ENCODE measurements at regions not wholly inside any gene's neighbourhood (a gene's known extent, or its start where the extent isn't known, plus 50 kb on each side); places are given as distances from the start of the nearest gene placed in this dataset.
"Not testable (repeated sequence)": the region's sequence is repeated elsewhere in the genome, so short reads cannot be mapped to it uniquely, and the experiment has no call there.

DNA sequence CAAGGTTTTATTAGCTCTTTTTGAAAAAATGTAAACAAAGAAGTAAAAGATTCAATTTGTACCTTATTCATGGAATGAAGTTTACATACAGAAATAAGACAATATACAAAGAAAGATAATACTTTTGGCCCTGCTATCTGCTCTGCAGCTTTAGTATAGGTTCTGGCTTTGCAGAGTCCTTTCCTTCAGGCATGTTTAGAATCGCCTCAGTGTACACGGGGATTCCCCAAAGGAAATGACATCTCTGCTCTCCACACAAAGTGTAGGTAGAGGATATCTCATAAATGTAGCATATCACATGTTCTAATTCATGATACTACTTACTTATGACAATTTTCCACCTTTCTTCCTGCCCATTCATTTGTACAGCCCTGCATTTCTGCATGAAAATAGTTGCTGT, 222.6 kb upstream of the DPYD start:
- Mint-ChIP-seq H3K27me3 (no peaks in the 10 kb centered on the region), H3K9me3 (no peaks in the 10 kb centered on the region), H3K4me3 (no peak overlapping the region), H3K27ac (no peak overlapping the region), H3K4me1 (ENCODE audit: low read depth) (no peaks in the 10 kb centered on the region), H3K36me3 (ENCODE audit: low read depth) (no peaks in the 10 kb centered on the region)

GRCh38 chr1:98133131-98133530, 212.3 kb upstream of the DPYD start:
- no peak overlapping the region for H3K27ac Mint-ChIP-seq
- H3K4me3 Mint-ChIP-seq: no peak overlapping the region
- H3K9me3 Mint-ChIP-seq: no peaks in the 10 kb centered on the region
- no peaks in the 10 kb centered on the region for H3K36me3 Mint-ChIP-seq (ENCODE audit: low read depth)
- no peaks in the 10 kb centered on the region for H3K4me1 Mint-ChIP-seq (ENCODE audit: low read depth)
- H3K27me3 Mint-ChIP-seq: no peaks in the 10 kb centered on the region

DNA sequence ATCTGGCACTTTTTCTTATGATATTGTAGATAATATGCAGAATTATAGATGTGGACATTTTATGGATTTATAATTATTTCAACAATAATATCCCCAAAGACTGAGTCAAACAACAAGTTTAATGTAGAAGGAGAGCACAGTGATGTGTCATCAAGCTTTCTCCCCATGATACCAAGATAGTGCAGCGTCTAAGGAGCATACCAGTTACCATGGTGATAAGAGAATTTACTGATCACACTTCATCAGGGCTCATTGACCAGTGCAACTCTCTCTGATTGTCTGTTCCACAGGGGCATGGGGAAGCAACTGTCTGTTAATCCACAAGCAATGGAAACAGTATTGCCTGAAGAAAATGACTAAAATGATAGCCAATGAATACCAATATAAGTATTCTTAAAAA, 209.6 kb upstream of the DPYD start:
- H3K9me3 Mint-ChIP-seq: no peaks in the 10 kb centered on the region
- no peak overlapping the region for H3K4me3 Mint-ChIP-seq
- no peak overlapping the region for H3K27ac Mint-ChIP-seq
- H3K27me3 Mint-ChIP-seq: peaks cover 4% of the 10 kb centered on the region
- H3K36me3 Mint-ChIP-seq (ENCODE audit: low read depth): no peaks in the 10 kb centered on the region
- H3K4me1 Mint-ChIP-seq (ENCODE audit: low read depth): no peaks in the 10 kb centered on the region

- Mint-ChIP-seq H3K27ac (no peak overlapping the region), H3K4me1 (ENCODE audit: low read depth) (no peaks in the 10 kb centered on the region), H3K27me3 (peaks cover 4% of the 10 kb centered on the region), H3K36me3 (ENCODE audit: low read depth) (no peaks in the 10 kb centered on the region), H3K4me3 (no peak overlapping the region), H3K9me3 (no peaks in the 10 kb centered on the region)
These were observed 208.7 kb upstream of the DPYD start for GRCh38 chr1:98129491-98129890.

GRCh38 chr1:98126740-98127139, 205.9 kb upstream of the DPYD start:
- Mint-ChIP-seq H3K4me3 (no peak overlapping the region), H3K9me3 (no peaks in the 10 kb centered on the region), H3K27ac (no peak overlapping the region), H3K36me3 (ENCODE audit: low read depth) (no peaks in the 10 kb centered on the region), H3K4me1 (ENCODE audit: low read depth) (no peaks in the 10 kb centered on the region), H3K27me3 (peaks cover 4% of the 10 kb centered on the region)

DNA sequence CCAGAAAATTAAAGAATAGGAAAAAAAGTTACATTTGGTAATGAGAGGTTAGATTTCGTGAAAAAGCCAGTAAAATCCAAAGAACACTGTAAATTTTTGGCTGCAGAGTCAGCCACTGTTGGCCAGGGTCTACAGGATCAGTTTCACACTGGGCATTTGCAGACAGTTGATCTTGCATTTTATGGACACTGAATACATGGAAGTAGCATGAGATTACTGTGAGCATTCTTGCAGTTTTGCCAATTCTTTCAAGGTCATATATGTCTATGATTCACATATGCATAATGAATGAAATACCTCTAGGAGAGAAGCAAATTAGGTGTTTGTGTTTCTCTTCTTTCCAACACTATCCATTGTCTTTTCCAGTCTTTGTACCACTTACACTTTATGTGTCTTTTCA, 200.8 kb upstream of the DPYD start:
- Mint-ChIP-seq H3K27me3 (peaks cover 4% of the 10 kb centered on the region), H3K4me1 (ENCODE audit: low read depth) (no peaks in the 10 kb centered on the region), H3K9me3 (no peaks in the 10 kb centered on the region), H3K36me3 (ENCODE audit: low read depth) (no peaks in the 10 kb centered on the region), H3K27ac (no peak overlapping the region), H3K4me3 (no peak overlapping the region)

- no peak overlapping the region for H3K4me3 Mint-ChIP-seq
- no peaks in the 10 kb centered on the region for H3K27me3 Mint-ChIP-seq
- peaks cover 5% of the 10 kb centered on the region for H3K9me3 Mint-ChIP-seq
- no peak overlapping the region for H3K27ac Mint-ChIP-seq
- no peaks in the 10 kb centered on the region for H3K36me3 Mint-ChIP-seq (ENCODE audit: low read depth)
- H3K4me1 Mint-ChIP-seq (ENCODE audit: low read depth): no peaks in the 10 kb centered on the region
These were observed 199.0 kb upstream of the DPYD start for GRCh38 chr1:98119796-98120195.

DNA sequence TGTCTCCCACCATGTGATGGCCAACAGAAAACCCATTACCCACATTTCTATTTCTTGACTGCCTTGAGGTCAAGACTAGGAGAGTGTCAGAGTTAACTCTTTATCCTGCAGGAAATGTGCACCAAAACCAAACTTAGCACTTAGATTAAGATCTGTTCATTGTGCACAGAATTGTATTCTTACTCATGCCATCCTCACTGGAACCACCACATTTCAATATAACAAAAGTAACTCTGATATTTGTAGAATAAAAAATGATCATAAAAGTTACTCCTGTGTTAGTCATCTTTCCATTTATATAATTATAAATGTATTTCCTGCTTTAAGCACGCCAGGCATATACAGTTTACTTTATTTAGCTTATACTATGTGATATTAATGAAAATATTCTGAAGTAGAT, 193.0 kb upstream of the DPYD start:
- peaks cover 5% of the 10 kb centered on the region for H3K9me3 Mint-ChIP-seq
- H3K4me1 Mint-ChIP-seq (ENCODE audit: low read depth): no peaks in the 10 kb centered on the region
- H3K4me3 Mint-ChIP-seq: no peak overlapping the region
- H3K27me3 Mint-ChIP-seq: no peaks in the 10 kb centered on the region
- H3K27ac Mint-ChIP-seq: no peak overlapping the region
- no peaks in the 10 kb centered on the region for H3K36me3 Mint-ChIP-seq (ENCODE audit: low read depth)

DNA sequence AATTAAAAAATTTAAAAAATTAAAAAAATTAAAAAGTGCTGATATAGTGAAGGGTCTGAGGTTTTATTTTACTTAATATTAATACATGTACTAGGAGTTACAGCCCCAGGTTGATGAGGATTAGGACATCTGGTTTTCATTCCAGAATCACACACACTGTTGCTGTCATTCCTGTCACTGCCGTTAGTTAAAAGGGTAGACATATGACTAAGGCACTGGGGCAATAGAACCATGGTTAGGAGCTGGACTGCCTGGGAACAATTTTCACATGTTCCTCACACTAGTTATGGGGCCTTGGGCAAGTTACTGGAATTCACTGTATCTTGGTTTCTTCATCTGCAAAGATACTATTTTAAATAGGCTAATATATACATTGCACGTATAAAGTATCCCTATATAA, 191.8 kb upstream of the DPYD start:
- Mint-ChIP-seq H3K4me1 (ENCODE audit: low read depth) (no peaks in the 10 kb centered on the region), H3K4me3 (no peak overlapping the region), H3K27me3 (no peaks in the 10 kb centered on the region), H3K36me3 (ENCODE audit: low read depth) (no peaks in the 10 kb centered on the region), H3K27ac (no peak overlapping the region), H3K9me3 (peaks cover 13% of the 10 kb centered on the region)

DNA sequence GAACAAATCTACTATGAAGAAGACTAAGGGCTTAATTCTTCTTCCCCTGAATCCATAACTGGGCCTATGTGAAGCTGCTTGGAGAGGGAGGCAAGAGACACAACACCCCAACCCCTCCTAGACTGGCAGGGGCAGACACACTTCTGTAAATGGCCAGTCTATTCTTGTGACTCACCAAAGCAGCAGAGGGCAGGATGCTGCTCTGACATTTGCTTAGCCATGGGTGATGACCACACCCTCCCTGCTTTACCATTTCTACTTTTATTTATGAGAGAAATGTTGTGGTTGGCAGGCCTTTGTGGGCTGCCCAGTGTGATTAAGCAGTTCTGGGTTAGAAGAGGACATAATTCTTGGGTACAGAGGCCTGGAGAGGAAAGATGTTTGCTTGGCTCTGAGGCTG, 189.8 kb upstream of the DPYD start:
- no peaks in the 10 kb centered on the region for H3K27me3 Mint-ChIP-seq
- H3K4me3 Mint-ChIP-seq: no peak overlapping the region
- no peak overlapping the region for H3K27ac Mint-ChIP-seq
- H3K4me1 Mint-ChIP-seq (ENCODE audit: low read depth): no peaks in the 10 kb centered on the region
- H3K36me3 Mint-ChIP-seq (ENCODE audit: low read depth): no peaks in the 10 kb centered on the region
- peaks cover 23% of the 10 kb centered on the region for H3K9me3 Mint-ChIP-seq

GRCh38 chr1:98108378-98108777, 187.5 kb upstream of the DPYD start:
- not testable (repeated sequence) for H3K27ac Mint-ChIP-seq; H3K4me1 Mint-ChIP-seq (ENCODE audit: low read depth); H3K36me3 Mint-ChIP-seq (ENCODE audit: low read depth); H3K4me3 Mint-ChIP-seq; H3K27me3 Mint-ChIP-seq
- peaks cover 24% of the 10 kb centered on the region for H3K9me3 Mint-ChIP-seq

DNA sequence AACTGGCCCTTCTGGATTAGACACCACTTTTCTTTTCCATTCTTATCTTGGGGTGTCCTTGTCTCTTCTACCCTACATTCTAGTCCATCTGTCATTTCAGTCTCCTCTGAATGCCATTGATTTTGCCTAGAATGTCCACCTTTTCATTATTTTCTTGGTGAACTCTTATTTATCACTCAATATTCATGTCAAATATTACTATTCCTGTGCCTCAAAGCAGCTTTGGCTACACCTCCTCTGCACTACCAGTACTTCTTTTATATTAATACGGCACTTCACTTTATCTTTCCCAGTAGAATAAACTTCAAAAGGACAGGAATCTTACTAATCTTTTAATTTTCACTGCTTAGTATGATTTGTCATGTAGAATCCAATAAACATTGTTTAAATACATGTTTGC, 186.4 kb upstream of the DPYD start:
- no peaks in the 10 kb centered on the region for H3K4me1 Mint-ChIP-seq (ENCODE audit: low read depth)
- H3K9me3 Mint-ChIP-seq: peaks cover 24% of the 10 kb centered on the region
- H3K4me3 Mint-ChIP-seq: no peak overlapping the region
- H3K36me3 Mint-ChIP-seq (ENCODE audit: low read depth): no peaks in the 10 kb centered on the region
- H3K27me3 Mint-ChIP-seq: no peaks in the 10 kb centered on the region
- no peak overlapping the region for H3K27ac Mint-ChIP-seq

DNA sequence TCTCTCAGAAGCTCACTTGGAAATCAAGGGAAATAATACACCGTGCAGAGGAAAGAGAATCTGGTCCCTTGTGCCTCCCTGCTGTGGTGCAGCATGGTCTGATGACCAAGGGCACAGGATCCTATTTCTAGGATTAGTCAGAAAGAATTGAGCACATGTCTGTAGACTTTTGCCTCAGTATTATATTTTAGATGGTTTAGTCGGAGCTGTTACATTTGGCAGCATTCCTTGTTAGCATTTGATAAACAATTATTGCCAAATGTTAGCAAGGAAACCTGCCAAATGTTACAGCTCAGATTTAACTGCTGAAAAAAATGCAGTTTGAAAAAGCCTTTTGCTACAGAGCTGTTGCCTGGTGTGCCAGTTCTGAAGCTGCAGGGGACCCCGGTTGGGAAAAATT, 183.5 kb upstream of the DPYD start:
- Mint-ChIP-seq H3K4me1 (ENCODE audit: low read depth) (no peaks in the 10 kb centered on the region), H3K4me3 (no peak overlapping the region), H3K27me3 (no peaks in the 10 kb centered on the region), H3K27ac (no peak overlapping the region), H3K9me3 (peaks cover 24% of the 10 kb centered on the region), H3K36me3 (ENCODE audit: low read depth) (no peaks in the 10 kb centered on the region)

- no peaks in the 10 kb centered on the region for H3K27me3 Mint-ChIP-seq
- H3K4me1 Mint-ChIP-seq (ENCODE audit: low read depth): no peaks in the 10 kb centered on the region
- H3K4me3 Mint-ChIP-seq: no peak overlapping the region
These were observed 182.9 kb upstream of the DPYD start for GRCh38 chr1:98103617-98104285.

GRCh38 chr1:98102345-98103030, 181.7 kb upstream of the DPYD start:
- Mint-ChIP-seq H3K9me3 (peaks cover 14% of the 10 kb centered on the region), H3K27ac (no peak overlapping the region), H3K36me3 (ENCODE audit: low read depth) (no peaks in the 10 kb centered on the region), H3K27me3 (no peaks in the 10 kb centered on the region), H3K4me3 (no peak overlapping the region), H3K4me1 (ENCODE audit: low read depth) (no peaks in the 10 kb centered on the region)

More at GRCh38 chr1:98103617-98104285, 182.9 kb upstream of the DPYD start:
- H3K27ac Mint-ChIP-seq: no peak overlapping the region
- peaks cover 24% of the 10 kb centered on the region for H3K9me3 Mint-ChIP-seq
- H3K36me3 Mint-ChIP-seq (ENCODE audit: low read depth): no peaks in the 10 kb centered on the region

DNA sequence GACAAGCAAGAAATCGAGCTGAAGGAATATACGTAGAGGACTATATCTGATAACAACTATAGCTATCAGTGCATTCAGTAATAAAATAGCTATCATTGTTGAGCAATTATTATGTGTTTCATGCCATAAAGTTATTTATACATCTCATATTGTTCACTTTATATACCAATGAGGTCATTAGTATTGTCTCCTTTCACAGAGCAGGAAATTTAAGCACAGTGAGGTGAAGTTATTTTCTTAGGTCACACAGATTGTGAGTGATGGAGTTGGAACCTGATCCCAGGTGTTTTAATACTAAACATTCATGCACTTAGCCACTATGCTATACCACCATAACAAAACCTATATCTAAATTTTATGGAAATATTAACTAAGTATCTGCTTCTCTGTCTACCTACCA, 180.5 kb upstream of the DPYD start:
- Mint-ChIP-seq H3K36me3 (ENCODE audit: low read depth) (no peaks in the 10 kb centered on the region), H3K4me3 (no peak overlapping the region), H3K27ac (no peak overlapping the region), H3K27me3 (no peaks in the 10 kb centered on the region), H3K4me1 (ENCODE audit: low read depth) (no peaks in the 10 kb centered on the region), H3K9me3 (peaks cover 9% of the 10 kb centered on the region)
